ENCODE measurements at regions not wholly inside any gene's neighbourhood (a gene's known extent, or its start where the extent isn't known, plus 50 kb on each side); places are given as distances from the start of the nearest gene placed in this dataset.
A peak's percentile ranks its signal among the peaks of the same experiment; 100 is the strongest.

- TF ChIP-seq CTCF (conservative IDR thresholded peaks at IDR 0.05; ENCODE audit: low read length) (peak; percentile 77), EZH2phosphoT487 (IDR thresholded peaks at IDR 0.05; ENCODE audit: borderline replicate concordance) (no peak)
These were observed 281.9 kb downstream of the RAP2B start for GRCh38 chr3:153443961-153444360.
